HG03135 (cell line): ENCODE measurements at regions not wholly inside any gene's neighbourhood (a gene's known extent, or its start where the extent isn't known, plus 50 kb on each side); places are given as distances from the start of the nearest gene placed in this dataset.
"Not testable (repeated sequence)": the region's sequence is repeated elsewhere in the genome, so short reads cannot be mapped to it uniquely, and the experiment has no call there.

Experiments
- ATAC-seq: cut with Tn5 transposase; IDR thresholded peaks from one replicate; pipeline ENCODE4 v1.9.1; 2021; ENCODE audit warnings: mild to moderate bottlenecking, moderate library complexity; ENCODE audit not compliant: unreplicated experiment

DNA sequence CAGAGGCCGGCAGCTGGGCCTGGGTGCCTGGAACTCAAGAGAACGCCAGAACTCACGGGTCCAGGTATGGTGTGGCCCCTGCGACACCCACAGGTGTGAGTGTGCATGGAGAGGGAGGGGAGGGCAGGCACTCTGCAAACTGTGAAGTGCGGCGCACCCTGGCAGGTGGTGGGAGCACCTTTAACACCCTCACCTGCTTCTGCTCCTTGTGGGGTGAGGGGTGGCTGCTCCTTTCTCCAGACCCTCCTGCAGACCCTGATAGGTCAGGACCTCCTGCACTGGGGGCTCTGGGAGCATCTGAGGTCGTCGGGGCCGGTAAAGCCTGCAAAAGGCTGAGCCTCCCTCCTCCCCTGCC is 324.7 kb upstream of the SFSWAP start:
- no peak for ATAC-seq

DNA sequence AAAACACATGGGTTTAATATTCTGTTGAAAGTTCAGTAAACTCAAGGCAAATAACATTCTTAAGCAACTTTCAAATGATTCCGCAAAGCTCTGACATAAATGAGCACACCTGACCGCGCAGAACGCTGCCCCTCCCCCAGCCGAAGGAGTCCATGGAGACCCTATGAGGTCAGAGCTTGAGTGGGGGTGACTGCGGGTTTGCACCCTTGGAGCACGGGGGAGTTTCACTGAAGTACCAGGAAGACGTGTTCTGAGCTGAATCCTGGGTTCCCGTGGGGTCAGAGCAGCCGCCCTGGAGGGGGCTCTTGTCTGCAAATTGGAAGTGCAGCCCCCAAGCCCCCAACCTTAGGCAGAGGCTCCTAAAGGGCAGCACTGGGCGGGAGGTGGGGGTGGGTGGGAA is 324.1 kb upstream of the SFSWAP start:
- no peak for ATAC-seq

DNA sequence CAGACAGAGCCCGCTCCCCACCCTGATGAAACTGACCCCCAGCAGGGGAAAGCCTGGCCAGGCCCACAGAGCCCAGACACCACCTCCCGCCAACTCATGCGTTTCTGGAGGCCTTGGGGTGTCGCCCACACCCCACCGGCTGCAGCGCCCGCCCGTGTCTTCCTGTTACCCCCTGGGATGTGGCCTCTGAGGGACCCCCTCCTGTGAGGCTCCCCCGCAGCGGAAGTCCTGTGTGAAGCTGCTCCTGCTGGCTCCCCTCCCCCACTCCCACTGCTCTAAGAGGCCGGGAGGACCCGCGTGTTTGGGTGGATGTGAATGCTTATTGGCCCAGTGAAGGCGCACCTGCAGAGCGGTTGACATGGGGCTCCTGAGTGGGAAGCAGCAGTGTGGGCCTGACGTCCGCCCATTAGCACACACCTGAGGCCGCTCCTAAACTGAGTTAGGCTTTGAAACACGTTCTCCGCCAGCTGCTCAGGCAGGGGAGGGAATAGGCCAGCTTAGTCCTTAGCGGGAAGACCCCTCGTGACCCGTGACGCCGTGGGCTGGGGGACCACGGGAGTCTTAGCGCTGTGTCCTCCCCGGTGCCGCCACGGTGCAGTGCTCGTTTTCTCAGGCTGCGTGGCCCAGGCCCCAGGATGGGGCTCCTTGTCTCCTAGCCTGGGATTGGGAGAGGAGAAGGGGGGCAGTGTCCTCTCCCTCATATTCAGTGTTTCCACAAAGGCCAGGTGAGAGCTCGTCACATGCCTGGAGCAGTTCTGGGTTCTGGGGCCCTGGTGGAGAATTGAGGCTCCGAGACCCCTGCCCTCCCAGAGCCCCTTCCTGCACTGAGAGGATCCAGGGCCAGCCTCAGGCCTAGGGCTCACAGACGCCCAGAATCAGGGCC is 323.4 kb upstream of the SFSWAP start:
- ATAC-seq = no peak

DNA sequence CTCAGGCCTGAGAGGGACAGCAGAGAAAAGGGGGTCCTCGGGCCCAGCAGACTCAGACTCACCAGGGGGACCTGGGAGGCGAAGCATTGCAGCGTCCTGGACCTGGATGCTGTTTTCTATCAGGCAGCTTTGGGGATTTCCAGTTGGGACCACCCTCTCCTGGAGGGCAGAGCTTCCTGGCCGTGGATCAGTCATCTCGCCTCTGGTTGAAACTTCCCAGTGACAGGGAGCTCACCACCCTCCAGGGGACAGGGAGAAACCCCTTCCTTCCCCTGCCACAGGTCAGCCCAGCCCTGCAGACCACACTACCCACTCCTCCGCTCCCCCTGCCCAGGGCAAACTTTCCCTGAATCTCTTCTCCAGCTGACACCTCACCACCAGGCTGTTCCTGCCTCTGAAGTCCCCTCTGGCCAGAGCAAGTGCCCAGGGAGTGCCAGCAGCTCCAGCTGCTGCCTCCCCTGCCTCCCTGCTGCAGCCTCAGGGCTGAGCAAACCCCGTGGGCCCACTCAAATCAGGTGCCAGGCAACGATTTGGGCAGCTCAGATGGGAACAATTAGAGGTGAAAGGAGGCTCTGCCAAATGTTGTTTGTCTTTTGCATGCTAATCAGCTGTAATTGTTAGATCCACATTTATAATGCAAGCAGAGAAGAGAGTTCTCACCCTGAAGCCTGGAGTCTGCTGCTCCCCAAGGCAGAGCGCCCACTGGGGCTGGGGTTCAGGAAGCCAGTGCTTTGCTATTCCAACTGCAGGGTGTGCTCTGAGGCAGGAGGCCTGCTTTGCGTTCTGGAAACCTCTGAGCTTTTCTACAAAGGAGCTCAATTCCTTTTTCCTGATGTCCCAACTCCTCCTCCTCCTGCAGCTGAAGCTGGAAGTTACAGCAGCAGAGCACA is 322.5 kb upstream of the SFSWAP start:
- ATAC-seq = not testable (repeated sequence)

DNA sequence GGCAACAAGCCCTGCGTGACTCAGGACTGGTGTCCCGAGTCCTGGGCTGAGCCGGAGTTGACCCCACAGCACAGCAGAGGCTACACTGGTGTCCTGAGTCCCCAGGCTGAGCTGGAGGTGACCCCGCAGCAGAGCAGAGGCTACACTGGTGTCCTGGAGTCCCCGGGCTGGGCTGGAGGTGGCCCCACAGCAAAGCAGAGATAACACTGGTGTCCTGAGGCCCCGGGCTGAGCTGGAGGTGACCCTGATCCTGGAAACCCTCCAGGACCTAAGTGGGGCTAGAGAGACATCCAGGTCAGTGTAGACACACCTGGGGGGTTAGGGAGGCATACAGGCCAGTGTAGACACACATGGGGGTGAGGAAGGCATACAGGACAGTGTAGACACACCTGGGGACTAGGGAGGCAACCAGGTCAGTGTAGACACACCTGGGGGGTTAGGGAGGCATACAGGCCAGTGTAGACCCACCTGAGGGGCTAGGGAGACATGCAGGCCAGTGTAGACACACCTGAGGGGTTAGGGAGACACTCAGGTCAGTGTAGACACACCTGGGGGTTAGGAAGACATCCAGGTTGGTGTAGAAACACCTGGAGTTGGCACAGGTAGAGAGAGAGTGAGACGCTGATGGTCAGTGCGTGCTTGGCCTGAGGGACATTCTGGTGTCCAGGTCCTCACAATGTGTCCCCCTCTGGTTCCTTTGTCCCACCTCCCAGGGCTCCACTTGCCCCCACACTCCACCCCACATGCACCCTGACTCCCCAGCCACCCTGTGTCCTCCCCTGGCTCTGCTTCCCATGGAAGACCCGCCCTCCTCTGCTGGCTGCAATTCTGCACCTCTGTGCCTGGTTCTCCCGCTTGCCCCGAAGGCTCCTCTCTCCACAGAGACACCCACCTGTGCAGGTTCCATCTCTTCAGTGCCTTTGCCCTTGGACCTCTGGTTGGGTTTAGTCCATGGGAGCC is 321.6 kb upstream of the SFSWAP start:
- ATAC-seq = no peak

DNA sequence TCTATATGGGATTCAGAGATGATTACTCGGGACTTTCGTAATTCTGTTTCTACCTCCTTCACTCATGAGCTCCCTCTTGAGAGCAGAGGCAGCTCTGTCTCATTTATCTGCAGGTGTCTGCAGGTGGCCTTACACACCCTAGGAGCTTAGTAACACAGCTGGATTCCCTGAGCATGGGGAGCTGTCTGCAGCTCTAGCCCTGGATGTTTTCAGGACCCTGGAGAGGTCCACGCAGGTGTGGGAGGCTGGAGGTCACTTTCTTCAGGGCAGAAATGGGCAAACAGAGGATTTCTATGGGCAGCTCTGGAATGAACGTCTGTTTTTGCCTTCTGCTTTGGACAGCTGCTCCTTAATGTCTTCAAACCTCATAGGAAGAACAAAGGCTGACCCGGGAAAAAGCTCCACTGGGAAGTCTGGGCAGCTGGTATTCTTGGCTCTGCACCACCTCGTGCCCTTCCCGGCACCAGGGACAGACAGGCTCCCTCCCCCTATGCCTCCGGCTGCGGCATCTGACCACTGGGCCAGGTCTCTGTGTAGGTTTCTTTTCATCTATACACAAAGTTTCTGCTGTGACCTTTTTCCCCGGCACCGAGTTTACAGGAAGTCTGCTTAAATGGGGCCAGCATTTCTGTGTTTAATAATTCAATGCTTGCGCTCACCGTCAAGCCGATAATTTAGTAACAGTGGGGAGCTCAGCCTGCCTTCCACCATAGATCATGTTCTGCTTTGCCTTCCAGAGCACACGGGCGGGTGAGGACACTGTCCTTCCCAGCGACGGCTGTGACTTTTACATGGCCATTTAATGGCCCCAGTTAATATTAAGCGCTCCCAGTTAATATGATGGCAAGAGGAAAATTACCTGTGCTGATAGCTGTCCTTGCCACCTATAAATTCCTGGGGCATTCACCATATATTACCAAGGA is 320.2 kb upstream of the SFSWAP start:
- no peak for ATAC-seq

DNA sequence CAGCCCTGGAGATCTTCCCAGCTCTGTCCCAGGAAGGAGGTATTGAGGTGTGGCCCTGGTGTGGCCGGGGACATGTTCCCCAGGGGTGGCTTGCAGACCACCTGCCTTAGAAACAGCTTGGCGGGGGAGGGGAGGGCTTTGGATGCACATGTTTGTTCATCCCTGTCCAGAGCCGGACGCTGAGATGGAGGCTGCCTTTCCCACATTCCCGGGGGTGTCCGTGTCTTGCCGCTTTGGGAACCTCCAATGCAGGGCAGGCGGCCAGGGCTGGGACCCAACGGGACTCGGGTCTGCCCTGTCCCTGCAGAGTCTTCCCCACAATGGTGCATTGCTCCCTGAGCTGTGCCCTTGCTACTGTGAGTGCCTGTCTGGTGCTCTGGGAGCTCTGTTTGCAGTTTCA is 319.5 kb upstream of the SFSWAP start:
- no peak for ATAC-seq

DNA sequence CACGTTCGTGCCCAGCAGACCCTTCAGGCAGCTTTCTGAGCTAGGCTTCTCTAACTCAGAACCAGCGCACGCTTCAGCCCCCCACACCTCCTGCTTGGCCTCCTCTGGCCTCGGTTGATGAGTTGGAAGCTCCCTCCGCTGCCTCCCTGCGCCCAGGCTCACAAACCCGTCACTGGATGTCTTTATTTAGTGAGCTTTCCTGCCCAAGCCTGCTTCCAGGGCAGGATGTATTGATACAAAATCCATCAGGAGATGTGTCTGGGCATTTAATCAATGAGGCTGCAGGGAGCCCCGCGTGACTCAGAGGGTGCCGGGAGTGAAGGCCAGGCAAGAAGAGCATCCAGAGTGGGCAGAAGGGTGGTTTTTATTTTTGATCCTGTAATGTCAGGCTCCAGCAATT is 316.1 kb upstream of the SFSWAP start:
- not testable (repeated sequence) for ATAC-seq

DNA sequence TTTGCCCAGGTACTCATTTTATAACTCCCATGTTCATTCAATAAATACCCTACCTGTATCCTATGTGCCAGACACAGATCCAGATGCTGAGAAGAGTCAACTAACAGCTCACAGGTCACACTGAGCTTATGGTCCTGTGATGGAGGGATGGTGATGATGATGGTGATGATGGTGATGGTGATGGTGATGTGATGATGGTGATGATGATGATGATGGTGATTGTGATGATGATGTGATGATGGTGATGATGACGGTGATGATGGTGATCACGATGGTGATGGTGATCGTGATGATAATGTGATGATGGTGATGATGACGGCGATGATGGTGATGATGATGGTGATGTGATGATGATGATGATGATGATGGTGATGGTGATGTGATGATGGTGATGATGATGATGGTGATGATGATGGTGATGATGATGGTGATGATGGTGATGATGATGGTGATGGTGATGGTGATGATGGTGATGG is 315.6 kb upstream of the SFSWAP start:
- not testable (repeated sequence) for ATAC-seq

DNA sequence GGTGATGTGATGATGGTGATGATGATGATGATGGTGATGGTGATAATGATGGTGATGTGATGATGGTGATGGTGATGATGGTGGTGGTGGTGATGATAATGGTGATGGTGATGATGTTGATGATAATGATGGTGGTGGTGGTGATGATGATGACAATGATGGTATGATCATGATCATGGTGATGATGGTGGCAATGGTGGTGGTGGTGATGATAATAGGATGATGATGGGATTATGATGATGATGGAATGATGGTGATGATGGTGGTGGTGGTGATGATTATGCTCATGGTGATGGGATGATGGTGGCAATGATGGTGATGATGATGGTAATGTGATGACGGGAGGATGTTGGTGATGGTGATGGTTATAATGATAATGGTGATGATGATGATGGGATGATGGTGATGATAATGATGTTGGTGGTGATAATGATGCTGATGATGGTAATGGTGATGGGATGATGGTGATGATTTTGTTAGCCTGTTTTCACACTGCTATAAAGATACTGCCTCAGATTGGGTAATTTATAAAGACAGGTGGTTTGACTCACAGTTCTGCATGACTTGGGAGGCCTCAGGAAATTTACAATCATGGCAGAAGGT is 314.8 kb upstream of the SFSWAP start:
- ATAC-seq = no peak

DNA sequence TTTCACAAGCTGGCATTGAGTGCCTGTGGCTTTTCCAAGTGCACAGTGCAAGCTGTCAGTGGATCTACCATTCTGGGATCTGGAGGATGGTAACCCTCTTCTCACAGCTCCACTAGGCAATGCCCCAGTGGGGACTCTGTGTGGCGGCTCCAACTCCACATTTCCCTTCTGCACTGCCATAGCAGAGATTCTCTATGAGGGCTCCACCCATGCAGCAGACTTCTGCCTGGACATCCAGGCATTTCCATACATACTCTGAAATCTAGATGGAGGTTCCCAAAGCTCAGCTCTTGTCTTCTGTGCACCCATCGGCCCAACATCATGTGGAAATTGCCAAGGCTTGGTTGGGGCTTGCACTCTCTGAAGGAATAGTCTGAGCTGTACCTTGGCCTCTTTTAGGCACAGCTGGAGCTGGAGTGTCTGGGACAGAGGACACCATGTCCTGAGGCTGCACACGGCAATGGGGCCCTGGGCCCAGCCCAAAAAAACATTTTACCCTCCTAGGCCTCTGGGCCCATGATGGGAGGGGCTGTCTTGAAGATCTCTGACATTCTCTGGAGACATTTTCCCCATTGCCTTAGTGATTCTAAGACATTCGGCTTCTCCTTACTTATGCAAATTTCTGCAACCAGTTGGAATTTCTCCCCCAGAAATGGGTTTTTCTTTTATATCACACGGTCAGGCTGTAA is 313.3 kb upstream of the SFSWAP start:
- no peak for ATAC-seq

DNA sequence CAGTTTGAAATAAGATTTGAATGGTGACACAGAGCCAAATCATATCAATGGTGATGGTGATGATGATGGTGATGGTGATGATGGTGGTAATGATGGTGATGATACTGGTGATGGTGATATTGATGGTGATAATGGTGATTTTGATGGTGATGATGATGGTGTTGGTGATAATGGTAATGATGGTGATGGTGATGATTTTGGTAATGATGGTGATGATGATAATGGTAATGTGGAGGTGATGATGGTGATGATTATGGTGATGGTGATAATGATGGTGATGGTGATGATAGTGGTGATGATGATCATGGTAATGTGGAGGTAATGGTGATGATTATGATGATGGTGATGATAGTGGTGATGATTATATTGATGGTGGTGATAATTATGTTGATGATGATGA is 311.9 kb upstream of the SFSWAP start:
- no peak for ATAC-seq

DNA sequence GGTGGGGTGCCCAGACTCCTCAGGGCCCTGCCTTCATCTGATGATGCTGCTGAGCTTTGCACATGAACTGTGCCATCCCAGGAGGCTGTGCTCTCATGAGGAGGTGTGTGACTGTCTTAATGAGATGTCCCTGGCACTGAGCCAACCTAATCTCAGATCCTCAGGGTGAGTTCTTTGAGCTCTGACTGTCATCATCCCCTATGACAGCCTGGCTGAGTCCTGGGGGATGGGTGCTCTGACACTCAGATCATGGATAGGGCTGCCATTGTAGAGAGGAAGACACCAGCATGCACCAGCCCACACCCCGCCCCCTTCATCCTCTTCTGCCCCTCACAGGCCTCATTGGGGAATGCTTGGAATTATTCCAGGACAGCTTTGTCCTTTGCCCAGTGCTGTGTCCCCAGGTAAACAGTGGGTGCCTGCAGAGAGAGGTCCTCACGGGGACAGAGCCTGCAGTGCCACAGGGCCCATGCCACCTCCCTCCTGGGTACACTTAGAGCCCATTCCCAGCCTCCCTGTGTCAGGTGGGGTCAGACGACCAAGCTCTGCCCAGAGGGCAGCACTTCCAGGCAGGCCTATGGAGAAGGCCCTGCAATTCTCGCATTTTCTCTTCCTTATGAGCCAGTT is 310.1 kb upstream of the SFSWAP start:
- ATAC-seq = not testable (repeated sequence)

DNA sequence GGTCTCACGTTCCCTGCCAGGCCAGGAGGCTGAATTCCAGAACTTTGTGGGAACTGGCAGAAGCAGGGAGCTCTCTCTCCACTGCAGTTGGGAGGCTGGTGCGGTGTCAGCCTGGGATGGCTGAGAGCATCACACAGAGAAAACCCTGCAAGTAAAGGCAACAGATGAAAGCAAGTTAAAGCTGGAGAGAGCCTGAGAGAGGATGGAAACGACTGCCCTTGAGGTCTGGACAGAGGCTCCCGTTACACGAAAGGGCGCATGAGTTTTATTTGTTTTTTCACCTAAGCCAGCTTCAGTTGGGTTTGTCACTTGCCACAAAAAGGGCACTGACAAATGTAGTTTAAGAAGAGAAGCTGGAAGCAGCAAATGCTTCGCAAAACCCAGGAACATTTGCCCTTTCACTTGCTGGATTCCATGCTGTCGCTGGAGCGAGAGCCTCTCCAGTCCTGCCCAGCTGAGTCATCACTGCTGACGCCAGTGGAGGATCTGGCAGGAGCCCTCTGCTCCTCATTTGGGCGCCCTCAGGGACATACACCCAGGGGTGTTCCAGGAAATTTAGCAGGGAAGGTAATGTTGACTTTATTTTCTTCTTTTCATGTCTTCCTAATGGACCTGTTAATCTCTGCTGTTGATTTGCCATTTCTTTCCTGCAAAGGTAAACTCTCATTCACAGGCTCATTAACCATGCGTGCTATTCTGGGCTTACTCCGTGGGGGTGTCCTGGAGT is 308.8 kb upstream of the SFSWAP start:
- ATAC-seq = not testable (repeated sequence)

DNA sequence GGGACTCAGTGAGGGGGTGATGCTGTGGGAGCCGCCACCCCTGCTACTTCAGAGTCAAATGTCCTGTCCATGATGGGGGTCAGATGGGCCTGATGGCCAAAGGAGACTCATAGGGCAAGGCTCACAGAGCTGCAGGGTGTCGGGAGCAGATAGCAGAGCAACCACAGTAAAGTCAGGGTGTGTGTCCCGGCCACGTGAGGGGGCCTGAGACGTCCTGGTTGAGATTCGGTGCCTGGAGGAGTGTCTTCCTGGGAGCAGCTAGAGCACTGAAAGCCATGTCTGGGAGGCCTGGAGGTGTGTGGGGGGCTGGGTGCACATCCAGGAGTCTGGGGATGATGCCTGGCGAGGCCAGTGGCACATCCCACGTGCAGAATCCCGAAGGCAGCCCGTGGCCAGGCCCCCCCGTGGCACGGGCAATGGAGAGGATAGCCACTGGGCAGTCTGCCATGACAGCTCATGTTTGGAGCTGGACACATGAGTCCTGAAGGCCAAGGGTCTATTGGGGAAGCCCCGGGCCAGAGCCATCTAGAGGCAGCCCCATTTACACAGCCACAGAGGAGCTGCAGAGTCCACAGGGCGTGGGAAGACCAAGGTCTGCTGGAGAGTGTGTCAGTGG is 308.0 kb upstream of the SFSWAP start:
- no peak for ATAC-seq

DNA sequence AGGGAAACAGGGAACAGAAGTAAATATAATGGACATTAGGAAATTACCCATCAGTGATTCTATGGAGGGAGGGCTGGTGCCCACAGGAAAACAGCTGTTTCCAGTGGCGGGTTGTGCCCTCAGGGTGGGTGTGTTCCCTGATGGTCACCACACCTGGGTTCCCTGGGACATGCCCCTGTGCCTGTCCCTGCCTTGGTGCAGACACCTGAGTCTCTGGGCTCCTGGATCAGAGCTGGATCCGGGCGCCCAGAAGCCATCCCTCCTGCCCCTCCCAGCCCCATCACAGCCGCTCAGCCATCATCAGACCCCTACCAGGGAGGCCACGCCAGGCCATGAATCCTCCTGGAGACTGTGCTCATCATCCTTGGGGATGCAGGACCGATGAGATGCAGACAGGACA is 307.2 kb upstream of the SFSWAP start:
- no peak for ATAC-seq

DNA sequence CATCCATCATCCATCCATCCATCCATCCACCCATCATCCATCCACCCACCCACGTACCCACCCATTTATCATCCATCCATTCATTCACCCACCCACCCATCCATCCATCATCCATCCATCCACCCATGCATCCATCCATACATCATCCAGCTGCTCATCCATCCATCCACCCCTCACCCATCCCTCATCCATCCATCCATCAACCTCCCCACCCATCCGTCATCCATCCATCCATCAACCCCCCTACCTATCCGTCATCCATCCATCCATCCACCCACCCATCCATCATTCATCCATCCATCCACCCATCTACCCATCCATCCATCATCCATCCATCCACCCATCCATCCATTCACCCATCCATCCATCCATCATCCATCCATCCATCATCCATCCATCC is 306.2 kb upstream of the SFSWAP start:
- no peak for ATAC-seq
